ENCODE measurements at regions not wholly inside any gene's neighbourhood (a gene's known extent, or its start where the extent isn't known, plus 50 kb on each side); places are given as distances from the start of the nearest gene placed in this dataset.

DNA sequence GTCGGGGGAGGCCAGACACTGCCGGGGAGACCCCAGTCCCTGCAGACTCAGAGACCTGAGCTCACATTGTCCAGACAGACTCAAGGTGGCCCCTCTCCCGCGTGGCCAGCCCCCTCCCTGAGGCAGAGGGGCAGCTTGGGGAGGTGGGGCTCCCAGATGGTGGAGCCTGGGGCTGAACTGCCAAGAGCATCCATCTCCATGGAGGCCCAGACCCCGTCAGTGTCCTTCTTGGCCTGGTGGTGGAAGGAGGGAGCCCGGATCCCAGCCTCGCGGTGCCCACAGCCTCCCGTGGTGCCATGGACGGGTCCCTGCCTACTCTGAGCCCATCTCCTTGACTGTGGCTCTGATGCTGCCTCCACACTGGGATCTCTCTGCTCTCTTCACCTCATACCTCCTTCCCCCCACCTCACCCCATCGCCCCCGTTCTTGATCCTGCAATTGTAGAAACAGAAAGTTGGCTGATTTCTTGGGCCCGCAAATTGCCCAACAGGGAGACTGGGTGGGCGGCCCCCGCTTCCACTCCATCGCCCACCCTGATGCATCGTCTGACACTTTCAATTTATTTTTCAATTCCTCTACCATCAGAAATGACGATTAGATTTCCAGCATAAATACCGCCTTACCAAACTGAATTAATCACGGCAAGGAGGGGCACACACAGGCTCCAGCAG lies 348.9 kb downstream of the MATN1 start:
- Histone ChIP-seq H4K20me1 (ENCODE audit: insufficient read depth) (no peaks in the 10 kb centered on the region), H3K36me3 (ENCODE audit: insufficient read depth, low read length) (no peaks in the 10 kb centered on the region), H3K4me2 (ENCODE audit: low read length) (no peak overlapping the region), H3K27ac (ENCODE audit: low read length) (no peak overlapping the region), H3K27me3 (ENCODE audit: insufficient read depth, low read depth, low read length) (no peaks in the 10 kb centered on the region), H3F3A (ENCODE audit: insufficient read depth, low read length, poor library complexity, severe bottlenecking) (no peaks in the 10 kb centered on the region), H3K9me2 (ENCODE audit: insufficient read depth, low read length) (no peaks in the 10 kb centered on the region), H3K79me2 (replicated peaks; ENCODE audit: insufficient read depth, low read length) (no peaks in the 10 kb centered on the region), H2AFZ (ENCODE audit: low read depth, low read length) (no peak overlapping the region), H3K9me3 (ENCODE audit: low read length) (no peaks in the 10 kb centered on the region), H3K9ac (ENCODE audit: low read length) (no peak overlapping the region), H3K4me3 (ENCODE audit: low read length) (no peak overlapping the region)
- TF ChIP-seq SMC3 (conservative IDR thresholded peaks at IDR 0.05; ENCODE audit: poor library complexity) (no peak), EP300 (conservative IDR thresholded peaks at IDR 0.05; ENCODE audit: poor library complexity, severe bottlenecking) (no peak), EZH2 (IDR thresholded peaks at IDR 0.05; ENCODE audit: borderline replicate concordance, insufficient read depth, low read length, poor library complexity, severe bottlenecking) (no peak), POLR2AphosphoS5 (IDR thresholded peaks at IDR 0.05) (no peak), RAD21 (conservative IDR thresholded peaks at IDR 0.05) (no peak), TAF1 (IDR thresholded peaks at IDR 0.05; ENCODE audit: low read depth) (no peak), MXI1 (conservative IDR thresholded peaks at IDR 0.05; ENCODE audit: poor library complexity, severe bottlenecking) (no peak)
- TF ChIP-seq, protein P1, sequence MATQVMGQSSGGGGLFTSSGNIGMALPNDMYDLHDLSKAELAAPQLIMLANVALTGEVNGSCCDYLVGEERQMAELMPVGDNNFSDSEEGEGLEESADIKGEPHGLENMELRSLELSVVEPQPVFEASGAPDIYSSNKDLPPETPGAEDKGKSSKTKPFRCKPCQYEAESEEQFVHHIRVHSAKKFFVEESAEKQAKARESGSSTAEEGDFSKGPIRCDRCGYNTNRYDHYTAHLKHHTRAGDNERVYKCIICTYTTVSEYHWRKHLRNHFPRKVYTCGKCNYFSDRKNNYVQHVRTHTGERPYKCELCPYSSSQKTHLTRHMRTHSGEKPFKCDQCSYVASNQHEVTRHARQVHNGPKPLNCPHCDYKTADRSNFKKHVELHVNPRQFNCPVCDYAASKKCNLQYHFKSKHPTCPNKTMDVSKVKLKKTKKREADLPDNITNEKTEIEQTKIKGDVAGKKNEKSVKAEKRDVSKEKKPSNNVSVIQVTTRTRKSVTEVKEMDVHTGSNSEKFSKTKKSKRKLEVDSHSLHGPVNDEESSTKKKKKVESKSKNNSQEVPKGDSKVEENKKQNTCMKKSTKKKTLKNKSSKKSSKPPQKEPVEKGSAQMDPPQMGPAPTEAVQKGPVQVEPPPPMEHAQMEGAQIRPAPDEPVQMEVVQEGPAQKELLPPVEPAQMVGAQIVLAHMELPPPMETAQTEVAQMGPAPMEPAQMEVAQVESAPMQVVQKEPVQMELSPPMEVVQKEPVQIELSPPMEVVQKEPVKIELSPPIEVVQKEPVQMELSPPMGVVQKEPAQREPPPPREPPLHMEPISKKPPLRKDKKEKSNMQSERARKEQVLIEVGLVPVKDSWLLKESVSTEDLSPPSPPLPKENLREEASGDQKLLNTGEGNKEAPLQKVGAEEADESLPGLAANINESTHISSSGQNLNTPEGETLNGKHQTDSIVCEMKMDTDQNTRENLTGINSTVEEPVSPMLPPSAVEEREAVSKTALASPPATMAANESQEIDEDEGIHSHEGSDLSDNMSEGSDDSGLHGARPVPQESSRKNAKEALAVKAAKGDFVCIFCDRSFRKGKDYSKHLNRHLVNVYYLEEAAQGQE (IDR thresholded peaks at IDR 0.05; ENCODE audit: borderline replicate concordance) = no peak
- TF ChIP-seq, protein P2, sequence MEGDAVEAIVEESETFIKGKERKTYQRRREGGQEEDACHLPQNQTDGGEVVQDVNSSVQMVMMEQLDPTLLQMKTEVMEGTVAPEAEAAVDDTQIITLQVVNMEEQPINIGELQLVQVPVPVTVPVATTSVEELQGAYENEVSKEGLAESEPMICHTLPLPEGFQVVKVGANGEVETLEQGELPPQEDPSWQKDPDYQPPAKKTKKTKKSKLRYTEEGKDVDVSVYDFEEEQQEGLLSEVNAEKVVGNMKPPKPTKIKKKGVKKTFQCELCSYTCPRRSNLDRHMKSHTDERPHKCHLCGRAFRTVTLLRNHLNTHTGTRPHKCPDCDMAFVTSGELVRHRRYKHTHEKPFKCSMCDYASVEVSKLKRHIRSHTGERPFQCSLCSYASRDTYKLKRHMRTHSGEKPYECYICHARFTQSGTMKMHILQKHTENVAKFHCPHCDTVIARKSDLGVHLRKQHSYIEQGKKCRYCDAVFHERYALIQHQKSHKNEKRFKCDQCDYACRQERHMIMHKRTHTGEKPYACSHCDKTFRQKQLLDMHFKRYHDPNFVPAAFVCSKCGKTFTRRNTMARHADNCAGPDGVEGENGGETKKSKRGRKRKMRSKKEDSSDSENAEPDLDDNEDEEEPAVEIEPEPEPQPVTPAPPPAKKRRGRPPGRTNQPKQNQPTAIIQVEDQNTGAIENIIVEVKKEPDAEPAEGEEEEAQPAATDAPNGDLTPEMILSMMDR (IDR thresholded peaks at IDR 0.05; ENCODE audit: poor library complexity, severe bottlenecking) = no peak

DNA sequence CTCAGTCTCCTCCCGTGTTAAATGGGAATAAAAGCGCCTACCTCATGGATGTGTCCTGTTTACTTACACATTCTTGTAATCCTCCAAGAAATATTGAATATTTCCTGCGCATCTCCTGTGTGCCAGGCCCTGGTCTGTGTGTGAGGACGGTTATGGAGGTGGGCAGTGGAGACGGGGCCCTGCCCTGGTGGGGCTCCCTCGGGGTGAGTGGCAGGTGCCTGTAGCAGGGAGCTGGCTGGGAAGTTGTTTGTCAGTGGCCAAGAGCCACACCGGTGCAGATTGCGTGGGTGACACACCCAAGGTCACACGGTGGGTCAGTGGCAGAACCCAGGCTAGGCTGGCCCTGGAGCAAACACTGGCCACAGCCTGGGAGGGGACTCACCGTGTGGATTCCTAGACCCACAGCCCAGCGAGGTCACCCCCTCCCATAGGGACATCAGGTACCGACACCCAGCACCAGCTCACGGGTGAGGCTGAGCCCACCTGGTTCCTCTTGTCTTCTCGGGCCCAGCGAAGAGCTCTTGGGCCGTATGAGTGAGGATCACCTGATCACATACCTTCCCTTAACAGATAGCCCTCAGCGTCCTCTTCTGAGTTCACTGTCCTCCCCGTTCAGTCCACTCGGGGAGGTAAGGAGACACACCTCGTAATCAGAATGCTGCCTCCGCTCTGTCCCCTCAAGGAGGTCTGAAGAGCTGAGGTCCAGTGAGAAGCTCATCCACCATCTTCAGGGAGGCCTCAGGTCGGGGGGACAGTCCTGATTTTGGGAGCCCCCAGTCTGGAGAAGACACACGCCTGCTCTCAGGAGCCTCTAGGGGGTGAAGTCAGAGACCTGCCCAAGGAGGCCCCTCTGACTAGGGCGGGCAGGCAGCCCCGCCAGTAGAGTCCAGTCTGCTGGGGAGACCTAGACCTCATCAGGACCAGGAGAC lies 349.6 kb downstream of the MATN1 start:
- H3K9me2 ChIP-seq (ENCODE audit: insufficient read depth, low read length) = no peaks in the 10 kb centered on the region
- no peak overlapping the region for H3K4me2 ChIP-seq (ENCODE audit: low read length)
- H4K20me1 ChIP-seq (ENCODE audit: insufficient read depth) = no peaks in the 10 kb centered on the region
- H2AFZ ChIP-seq (ENCODE audit: low read depth, low read length) = no peak overlapping the region
- H3K36me3 ChIP-seq (ENCODE audit: insufficient read depth, low read length) = no peaks in the 10 kb centered on the region
- H3K27ac ChIP-seq (ENCODE audit: low read length) = no peak overlapping the region
- no peaks in the 10 kb centered on the region for H3K79me2 ChIP-seq (replicated peaks; ENCODE audit: insufficient read depth, low read length)
- H3K27me3 ChIP-seq (ENCODE audit: insufficient read depth, low read depth, low read length) = no peaks in the 10 kb centered on the region
- no peaks in the 10 kb centered on the region for H3K9me3 ChIP-seq (ENCODE audit: low read length)
- H3F3A ChIP-seq (ENCODE audit: insufficient read depth, low read length, poor library complexity, severe bottlenecking) = no peaks in the 10 kb centered on the region
- no peak overlapping the region for H3K4me3 ChIP-seq (ENCODE audit: low read length)
- no peak overlapping the region for H3K9ac ChIP-seq (ENCODE audit: low read length)
- TF ChIP-seq POLR2AphosphoS5 (IDR thresholded peaks at IDR 0.05) (no peak), MXI1 (conservative IDR thresholded peaks at IDR 0.05; ENCODE audit: poor library complexity, severe bottlenecking) (no peak), EZH2 (IDR thresholded peaks at IDR 0.05; ENCODE audit: borderline replicate concordance, insufficient read depth, low read length, poor library complexity, severe bottlenecking) (no peak), TAF1 (IDR thresholded peaks at IDR 0.05; ENCODE audit: low read depth) (no peak), RAD21 (conservative IDR thresholded peaks at IDR 0.05) (no peak), EP300 (conservative IDR thresholded peaks at IDR 0.05; ENCODE audit: poor library complexity, severe bottlenecking) (no peak)
- TF ChIP-seq, protein P1 (IDR thresholded peaks at IDR 0.05; ENCODE audit: borderline replicate concordance) = no peak
- TF ChIP-seq, protein P2 (IDR thresholded peaks at IDR 0.05; ENCODE audit: poor library complexity, severe bottlenecking) = no peak

All from neural cell (in vitro differentiated cells).